ENCODE measurements at regions not wholly inside any gene's neighbourhood (a gene's known extent, or its start where the extent isn't known, plus 50 kb on each side); places are given as distances from the start of the nearest gene placed in this dataset.

DNA sequence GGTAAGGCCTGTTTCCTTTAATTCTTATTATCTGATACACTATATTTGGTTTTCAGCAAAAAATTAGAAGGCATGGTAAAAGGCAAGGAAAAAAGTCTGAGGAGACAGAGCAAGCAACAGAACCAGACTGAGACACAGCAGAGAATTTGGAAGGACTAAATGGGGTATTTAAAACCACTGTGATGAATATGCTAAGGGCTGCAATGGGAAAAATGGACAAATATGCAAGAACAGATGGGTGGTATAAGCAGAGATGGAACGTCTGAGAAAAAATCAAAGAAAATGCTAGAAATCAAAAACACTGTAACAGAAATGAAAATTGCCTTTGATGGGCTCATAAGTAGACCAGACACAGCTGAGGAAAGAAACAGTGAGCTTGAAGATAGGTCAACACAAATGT lies 50.8 kb upstream of the NSMCE3 start (continued):
- TF ChIP-seq, protein P1, sequence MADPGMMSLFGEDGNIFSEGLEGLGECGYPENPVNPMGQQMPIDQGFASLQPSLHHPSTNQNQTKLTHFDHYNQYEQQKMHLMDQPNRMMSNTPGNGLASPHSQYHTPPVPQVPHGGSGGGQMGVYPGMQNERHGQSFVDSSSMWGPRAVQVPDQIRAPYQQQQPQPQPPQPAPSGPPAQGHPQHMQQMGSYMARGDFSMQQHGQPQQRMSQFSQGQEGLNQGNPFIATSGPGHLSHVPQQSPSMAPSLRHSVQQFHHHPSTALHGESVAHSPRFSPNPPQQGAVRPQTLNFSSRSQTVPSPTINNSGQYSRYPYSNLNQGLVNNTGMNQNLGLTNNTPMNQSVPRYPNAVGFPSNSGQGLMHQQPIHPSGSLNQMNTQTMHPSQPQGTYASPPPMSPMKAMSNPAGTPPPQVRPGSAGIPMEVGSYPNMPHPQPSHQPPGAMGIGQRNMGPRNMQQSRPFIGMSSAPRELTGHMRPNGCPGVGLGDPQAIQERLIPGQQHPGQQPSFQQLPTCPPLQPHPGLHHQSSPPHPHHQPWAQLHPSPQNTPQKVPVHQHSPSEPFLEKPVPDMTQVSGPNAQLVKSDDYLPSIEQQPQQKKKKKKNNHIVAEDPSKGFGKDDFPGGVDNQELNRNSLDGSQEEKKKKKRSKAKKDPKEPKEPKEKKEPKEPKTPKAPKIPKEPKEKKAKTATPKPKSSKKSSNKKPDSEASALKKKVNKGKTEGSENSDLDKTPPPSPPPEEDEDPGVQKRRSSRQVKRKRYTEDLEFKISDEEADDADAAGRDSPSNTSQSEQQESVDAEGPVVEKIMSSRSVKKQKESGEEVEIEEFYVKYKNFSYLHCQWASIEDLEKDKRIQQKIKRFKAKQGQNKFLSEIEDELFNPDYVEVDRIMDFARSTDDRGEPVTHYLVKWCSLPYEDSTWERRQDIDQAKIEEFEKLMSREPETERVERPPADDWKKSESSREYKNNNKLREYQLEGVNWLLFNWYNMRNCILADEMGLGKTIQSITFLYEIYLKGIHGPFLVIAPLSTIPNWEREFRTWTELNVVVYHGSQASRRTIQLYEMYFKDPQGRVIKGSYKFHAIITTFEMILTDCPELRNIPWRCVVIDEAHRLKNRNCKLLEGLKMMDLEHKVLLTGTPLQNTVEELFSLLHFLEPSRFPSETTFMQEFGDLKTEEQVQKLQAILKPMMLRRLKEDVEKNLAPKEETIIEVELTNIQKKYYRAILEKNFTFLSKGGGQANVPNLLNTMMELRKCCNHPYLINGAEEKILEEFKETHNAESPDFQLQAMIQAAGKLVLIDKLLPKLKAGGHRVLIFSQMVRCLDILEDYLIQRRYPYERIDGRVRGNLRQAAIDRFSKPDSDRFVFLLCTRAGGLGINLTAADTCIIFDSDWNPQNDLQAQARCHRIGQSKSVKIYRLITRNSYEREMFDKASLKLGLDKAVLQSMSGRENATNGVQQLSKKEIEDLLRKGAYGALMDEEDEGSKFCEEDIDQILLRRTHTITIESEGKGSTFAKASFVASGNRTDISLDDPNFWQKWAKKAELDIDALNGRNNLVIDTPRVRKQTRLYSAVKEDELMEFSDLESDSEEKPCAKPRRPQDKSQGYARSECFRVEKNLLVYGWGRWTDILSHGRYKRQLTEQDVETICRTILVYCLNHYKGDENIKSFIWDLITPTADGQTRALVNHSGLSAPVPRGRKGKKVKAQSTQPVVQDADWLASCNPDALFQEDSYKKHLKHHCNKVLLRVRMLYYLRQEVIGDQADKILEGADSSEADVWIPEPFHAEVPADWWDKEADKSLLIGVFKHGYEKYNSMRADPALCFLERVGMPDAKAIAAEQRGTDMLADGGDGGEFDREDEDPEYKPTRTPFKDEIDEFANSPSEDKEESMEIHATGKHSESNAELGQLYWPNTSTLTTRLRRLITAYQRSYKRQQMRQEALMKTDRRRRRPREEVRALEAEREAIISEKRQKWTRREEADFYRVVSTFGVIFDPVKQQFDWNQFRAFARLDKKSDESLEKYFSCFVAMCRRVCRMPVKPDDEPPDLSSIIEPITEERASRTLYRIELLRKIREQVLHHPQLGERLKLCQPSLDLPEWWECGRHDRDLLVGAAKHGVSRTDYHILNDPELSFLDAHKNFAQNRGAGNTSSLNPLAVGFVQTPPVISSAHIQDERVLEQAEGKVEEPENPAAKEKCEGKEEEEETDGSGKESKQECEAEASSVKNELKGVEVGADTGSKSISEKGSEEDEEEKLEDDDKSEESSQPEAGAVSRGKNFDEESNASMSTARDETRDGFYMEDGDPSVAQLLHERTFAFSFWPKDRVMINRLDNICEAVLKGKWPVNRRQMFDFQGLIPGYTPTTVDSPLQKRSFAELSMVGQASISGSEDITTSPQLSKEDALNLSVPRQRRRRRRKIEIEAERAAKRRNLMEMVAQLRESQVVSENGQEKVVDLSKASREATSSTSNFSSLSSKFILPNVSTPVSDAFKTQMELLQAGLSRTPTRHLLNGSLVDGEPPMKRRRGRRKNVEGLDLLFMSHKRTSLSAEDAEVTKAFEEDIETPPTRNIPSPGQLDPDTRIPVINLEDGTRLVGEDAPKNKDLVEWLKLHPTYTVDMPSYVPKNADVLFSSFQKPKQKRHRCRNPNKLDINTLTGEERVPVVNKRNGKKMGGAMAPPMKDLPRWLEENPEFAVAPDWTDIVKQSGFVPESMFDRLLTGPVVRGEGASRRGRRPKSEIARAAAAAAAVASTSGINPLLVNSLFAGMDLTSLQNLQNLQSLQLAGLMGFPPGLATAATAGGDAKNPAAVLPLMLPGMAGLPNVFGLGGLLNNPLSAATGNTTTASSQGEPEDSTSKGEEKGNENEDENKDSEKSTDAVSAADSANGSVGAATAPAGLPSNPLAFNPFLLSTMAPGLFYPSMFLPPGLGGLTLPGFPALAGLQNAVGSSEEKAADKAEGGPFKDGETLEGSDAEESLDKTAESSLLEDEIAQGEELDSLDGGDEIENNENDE (IDR thresholded peaks at IDR 0.05; ENCODE audit: insufficient replicate concordance, low read length): no peak
- TF ChIP-seq JUND (IDR thresholded peaks at IDR 0.05; ENCODE audit: low read length): no peak
- no peak for TF ChIP-seq POU5F1 (IDR thresholded peaks at IDR 0.05; ENCODE audit: low read depth, low read length)
- no peak for TF ChIP-seq TEAD4 (IDR thresholded peaks at IDR 0.05; ENCODE audit: low read depth, low read length)
- no peak for TF ChIP-seq RBBP5 (IDR thresholded peaks at IDR 0.05; ENCODE audit: borderline replicate concordance, low read depth, low read length)
- TF ChIP-seq GTF2F1 (IDR thresholded peaks at IDR 0.05; ENCODE audit: borderline replicate concordance, low read depth, low read length): no peak
- TF ChIP-seq RNF2 (IDR thresholded peaks at IDR 0.05; ENCODE audit: borderline replicate concordance, low read depth, low read length, missing control alignments, poor library complexity, severe bottlenecking): no peak
- no peak for TF ChIP-seq BRCA1 (IDR thresholded peaks at IDR 0.05; ENCODE audit: low read depth, low read length)
- no peak for TF ChIP-seq SP4 (IDR thresholded peaks at IDR 0.05; ENCODE audit: low read length)
- TF ChIP-seq SP2 (IDR thresholded peaks at IDR 0.05; ENCODE audit: low read length): no peak
- no peak for TF ChIP-seq TBP (IDR thresholded peaks at IDR 0.05; ENCODE audit: low read depth, low read length)
- no peak for TF ChIP-seq KDM1A (IDR thresholded peaks at IDR 0.05; ENCODE audit: borderline replicate concordance, low read length)
- TF ChIP-seq MAFK (IDR thresholded peaks at IDR 0.05; ENCODE audit: low read depth, low read length): no peak

Data from H1 (cell line).